ENCODE measurements at regions not wholly inside any gene's neighbourhood (a gene's known extent, or its start where the extent isn't known, plus 50 kb on each side); places are given as distances from the start of the nearest gene placed in this dataset.

- DNase-seq (ENCODE audit: insufficient read length, low spot score): no peak
- FAIRE-seq: no peak
- TF ChIP-seq SPI1 (IDR thresholded peaks at IDR 0.05; ENCODE audit: low read depth, low read length) (no peak), POLR2A (IDR thresholded peaks at IDR 0.05; ENCODE audit: low read depth, low read length) (no peak)
Observed at GRCh38 chr10:3914733-3915132, 129.7 kb upstream of the KLF6 start.

DNA sequence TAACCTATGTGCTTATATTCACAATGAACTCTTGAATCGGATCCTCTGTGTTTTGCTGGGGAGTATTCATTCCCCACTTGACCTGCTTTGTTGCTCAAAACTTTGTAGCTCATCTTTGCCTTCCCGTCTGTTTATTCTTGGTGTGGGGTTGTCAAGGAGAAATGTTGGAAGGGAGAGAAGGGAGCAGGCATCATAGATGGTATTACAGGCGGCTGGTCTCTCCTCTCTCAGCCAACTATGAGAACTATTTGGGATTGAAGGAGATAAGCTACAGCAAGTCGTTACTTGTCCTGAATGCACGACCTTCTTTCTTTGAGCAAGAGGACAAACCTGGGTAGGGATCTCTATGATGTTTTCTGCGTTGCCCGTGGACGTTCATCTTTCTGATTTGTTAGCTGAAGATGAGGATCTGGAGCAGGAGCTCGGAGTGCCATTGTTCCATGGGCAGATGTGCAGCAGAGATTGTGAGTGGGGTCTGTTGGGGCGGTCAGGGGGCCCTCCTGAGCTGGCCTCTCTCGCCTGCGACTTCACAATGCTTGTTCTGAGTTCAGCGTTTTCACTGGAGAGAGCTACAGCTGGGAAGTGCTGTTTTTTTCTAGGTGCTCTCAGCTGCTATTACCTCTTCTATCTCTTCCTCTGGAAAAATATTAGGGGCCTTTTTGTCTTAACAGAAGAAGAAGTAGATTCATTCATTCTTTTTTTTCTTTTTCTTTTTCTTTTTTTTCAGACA lies 126.9 kb upstream of the KLF6 start:
- no peak for FAIRE-seq
- no peak for TF ChIP-seq POU2F2 (IDR thresholded peaks at IDR 0.05; ENCODE audit: low read depth, low read length)
- TF ChIP-seq POLR2A (IDR thresholded peaks at IDR 0.05; ENCODE audit: low read depth, low read length): no peak
- no peak for TF ChIP-seq PAX5 (IDR thresholded peaks at IDR 0.05; ENCODE audit: insufficient read depth, low read length, severe bottlenecking)
- no peak for TF ChIP-seq TAF1 (IDR thresholded peaks at IDR 0.05; ENCODE audit: low read depth, low read length)
- no peak for TF ChIP-seq POLR2AphosphoS5 (IDR thresholded peaks at IDR 0.05; ENCODE audit: low read depth, low read length)
- TF ChIP-seq SPI1 (IDR thresholded peaks at IDR 0.05; ENCODE audit: low read depth, low read length): no peak
- DNase-seq (ENCODE audit: insufficient read length, low spot score): no peak

DNA sequence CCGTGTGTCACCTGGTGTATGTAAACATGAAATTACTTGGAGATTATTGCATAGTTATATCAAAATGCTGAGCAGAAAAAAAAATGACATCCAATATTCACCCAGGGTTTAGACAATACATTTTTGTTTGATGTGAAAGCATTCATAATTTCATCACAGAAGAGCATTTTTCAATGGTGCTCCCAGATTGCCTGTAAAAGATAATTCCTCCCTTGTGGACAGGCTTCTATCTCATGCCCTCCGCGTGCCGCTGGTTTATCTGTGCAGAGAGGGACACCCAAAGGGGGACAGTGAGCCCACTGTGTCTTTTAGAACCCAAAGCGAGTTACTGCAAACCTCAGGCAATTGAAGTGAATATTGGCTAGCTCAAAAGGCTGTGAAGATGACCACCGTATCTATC lies 126.2 kb upstream of the KLF6 start:
- TF ChIP-seq POLR2AphosphoS5 (IDR thresholded peaks at IDR 0.05; ENCODE audit: low read depth, low read length): no peak
- no peak for TF ChIP-seq PAX5 (IDR thresholded peaks at IDR 0.05; ENCODE audit: insufficient read depth, low read length, severe bottlenecking)
- TF ChIP-seq POU2F2 (IDR thresholded peaks at IDR 0.05; ENCODE audit: low read depth, low read length): no peak
- TF ChIP-seq POLR2A (IDR thresholded peaks at IDR 0.05; ENCODE audit: low read depth, low read length): no peak
- TF ChIP-seq TAF1 (IDR thresholded peaks at IDR 0.05; ENCODE audit: low read depth, low read length): no peak
- FAIRE-seq (no peak), DNase-seq (ENCODE audit: insufficient read length, low spot score) (no peak)

GRCh38 chr10:3909339-3909738 lies 124.3 kb upstream of the KLF6 start:
- no peak for FAIRE-seq
- TF ChIP-seq POU2F2 (IDR thresholded peaks at IDR 0.05; ENCODE audit: low read depth, low read length) (no peak), POLR2A (IDR thresholded peaks at IDR 0.05; ENCODE audit: low read depth, low read length) (no peak), SPI1 (IDR thresholded peaks at IDR 0.05; ENCODE audit: low read depth, low read length) (no peak)
- DNase-seq (ENCODE audit: insufficient read length, low spot score): no peak

GRCh38 chr10:3908183-3908582 lies 123.2 kb upstream of the KLF6 start:
- TF ChIP-seq PAX5 (IDR thresholded peaks at IDR 0.05; ENCODE audit: insufficient read depth, low read length, severe bottlenecking) (no peak), POLR2AphosphoS5 (IDR thresholded peaks at IDR 0.05; ENCODE audit: low read depth, low read length) (no peak), TAF1 (IDR thresholded peaks at IDR 0.05; ENCODE audit: low read depth, low read length) (no peak), POLR2A (IDR thresholded peaks at IDR 0.05; ENCODE audit: low read depth, low read length) (no peak), SPI1 (IDR thresholded peaks at IDR 0.05; ENCODE audit: low read depth, low read length) (no peak), POU2F2 (IDR thresholded peaks at IDR 0.05; ENCODE audit: low read depth, low read length) (no peak)
- DNase-seq (ENCODE audit: insufficient read length, low spot score): no peak
- FAIRE-seq: no peak

DNA sequence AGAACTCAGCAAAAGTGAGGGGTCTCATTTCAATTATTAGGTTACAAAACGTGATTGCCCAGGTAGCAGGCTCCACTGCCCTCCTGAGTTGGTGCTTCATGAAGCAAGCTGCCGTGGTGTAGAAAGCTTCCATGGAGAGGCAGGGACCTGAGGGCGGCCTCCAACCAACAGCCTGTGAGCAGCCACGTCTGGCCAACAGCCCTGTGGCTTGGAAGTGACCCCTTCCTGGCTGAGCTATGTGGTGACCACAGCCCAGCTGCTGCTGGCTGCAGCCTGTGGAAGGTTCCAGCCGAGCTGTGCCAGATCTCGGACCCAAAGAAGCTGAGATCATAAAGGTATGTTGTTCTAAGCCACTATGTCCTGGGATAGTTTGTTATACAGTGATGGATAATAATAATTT lies 122.5 kb upstream of the KLF6 start:
- DNase-seq (ENCODE audit: insufficient read length, low spot score): no peak
- FAIRE-seq: no peak
- TF ChIP-seq TAF1 (IDR thresholded peaks at IDR 0.05; ENCODE audit: low read depth, low read length): no peak
- no peak for TF ChIP-seq POLR2AphosphoS5 (IDR thresholded peaks at IDR 0.05; ENCODE audit: low read depth, low read length)
- TF ChIP-seq POLR2A (IDR thresholded peaks at IDR 0.05; ENCODE audit: low read depth, low read length): no peak
- TF ChIP-seq POU2F2 (IDR thresholded peaks at IDR 0.05; ENCODE audit: low read depth, low read length): no peak
- no peak for TF ChIP-seq PAX5 (IDR thresholded peaks at IDR 0.05; ENCODE audit: insufficient read depth, low read length, severe bottlenecking)
- TF ChIP-seq SPI1 (IDR thresholded peaks at IDR 0.05; ENCODE audit: low read depth, low read length): no peak

DNA sequence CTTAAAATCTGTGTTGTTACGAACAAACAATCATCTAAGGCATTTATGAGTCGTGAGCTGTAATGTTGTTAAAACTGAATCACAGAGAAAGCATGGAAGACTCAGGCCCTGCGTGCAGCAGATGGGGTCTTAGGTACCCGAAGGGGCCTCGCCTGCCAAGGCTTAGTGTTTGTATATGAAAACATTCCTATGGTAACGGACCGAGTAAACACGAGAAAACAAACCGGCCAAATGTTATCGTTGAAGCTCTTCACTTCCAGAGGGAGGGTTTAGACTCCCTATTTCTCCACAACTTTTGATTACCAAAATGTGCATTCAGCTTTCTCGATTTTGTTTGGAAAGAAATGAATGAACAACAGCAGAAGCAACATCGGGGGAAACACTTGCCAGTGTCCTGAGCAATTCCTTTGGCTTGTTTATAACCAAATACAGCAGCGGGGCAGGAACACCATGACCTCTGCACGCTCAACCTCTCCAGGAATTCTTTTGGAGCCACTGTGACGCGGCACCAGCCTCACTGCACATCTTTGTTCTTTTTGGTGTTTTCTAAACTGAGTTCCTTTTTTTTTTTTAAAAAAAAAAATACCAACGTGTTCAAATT lies 121.6 kb upstream of the KLF6 start:
- DNase-seq (ENCODE audit: insufficient read length, low spot score) (no peak), FAIRE-seq (no peak)
- TF ChIP-seq SPI1 (IDR thresholded peaks at IDR 0.05; ENCODE audit: low read depth, low read length) (no peak), TAF1 (IDR thresholded peaks at IDR 0.05; ENCODE audit: low read depth, low read length) (no peak), PAX5 (IDR thresholded peaks at IDR 0.05; ENCODE audit: insufficient read depth, low read length, severe bottlenecking) (no peak), POU2F2 (IDR thresholded peaks at IDR 0.05; ENCODE audit: low read depth, low read length) (no peak), POLR2AphosphoS5 (IDR thresholded peaks at IDR 0.05; ENCODE audit: low read depth, low read length) (no peak), POLR2A (IDR thresholded peaks at IDR 0.05; ENCODE audit: low read depth, low read length) (no peak)

GRCh38 chr10:3904419-3904960 lies 119.5 kb upstream of the KLF6 start:
- no peak for FAIRE-seq
- no peak for DNase-seq (ENCODE audit: insufficient read length, low spot score)
- TF ChIP-seq PAX5 (IDR thresholded peaks at IDR 0.05; ENCODE audit: insufficient read depth, low read length, severe bottlenecking): no peak
- TF ChIP-seq POU2F2 (IDR thresholded peaks at IDR 0.05; ENCODE audit: low read depth, low read length): no peak
- no peak for TF ChIP-seq POLR2A (IDR thresholded peaks at IDR 0.05; ENCODE audit: low read depth, low read length)
- TF ChIP-seq TAF1 (IDR thresholded peaks at IDR 0.05; ENCODE audit: low read depth, low read length): no peak
- TF ChIP-seq SPI1 (IDR thresholded peaks at IDR 0.05; ENCODE audit: low read depth, low read length): no peak
- no peak for TF ChIP-seq POLR2AphosphoS5 (IDR thresholded peaks at IDR 0.05; ENCODE audit: low read depth, low read length)

GRCh38 chr10:3902809-3903410 lies 117.9 kb upstream of the KLF6 start:
- TF ChIP-seq POLR2AphosphoS5 (IDR thresholded peaks at IDR 0.05; ENCODE audit: low read depth, low read length) (no peak), POU2F2 (IDR thresholded peaks at IDR 0.05; ENCODE audit: low read depth, low read length) (no peak), SPI1 (IDR thresholded peaks at IDR 0.05; ENCODE audit: low read depth, low read length) (no peak), PAX5 (IDR thresholded peaks at IDR 0.05; ENCODE audit: insufficient read depth, low read length, severe bottlenecking) (no peak)
- DNase-seq (ENCODE audit: insufficient read length, low spot score) (no peak), FAIRE-seq (no peak)
